BJ (cell line): ENCODE measurements at regions not wholly inside any gene's neighbourhood (a gene's known extent, or its start where the extent isn't known, plus 50 kb on each side); places are given as distances from the start of the nearest gene placed in this dataset.
"Not testable (repeated sequence)": the region's sequence is repeated elsewhere in the genome, so short reads cannot be mapped to it uniquely, and the experiment has no call there.

Experiments used
- CTCF ChIA-PET: fragments of 350-600 bp; formaldehyde crosslinking; extraction: SDS; loops from one replicate; lab custom pipeline; 2021; ENCODE audit warnings: antibody characterized with exemption, inconsistent platforms; lab: Yijun Ruan, JAX
- POLR2A ChIA-PET: fragments of 300-600 bp; sonication (Branson Sonifier 250); formaldehyde crosslinking; extraction: SDS; loops from one replicate; lab custom pipeline; 2021; ENCODE audit warnings: antibody characterized with exemption; lab: Charles Lee
- DNase-seq: peaks from one replicate; pipeline ENCODE4 v3.0.0-alpha.2; 2011; ENCODE audit warnings: low read depth
- H3K27me3 ChIP-seq: 2 replicates; pipeline ENCODE4 v1.6.0; 2011; ENCODE audit warnings: low read length; ENCODE audit not compliant: control insufficient read depth, insufficient read depth
- H3K36me3 ChIP-seq: 2 replicates; pipeline ENCODE4 v1.5.1; 2011; ENCODE audit warnings: low read length; ENCODE audit not compliant: control insufficient read depth, insufficient read depth
- H3K4me3 ChIP-seq: 2 replicates; pipeline ENCODE4 v1.5.1; 2011; ENCODE audit warnings: low read depth, mild to moderate bottlenecking, control low read depth, low read length
- CTCF ChIP-seq: IDR thresholded peaks from 2 replicates; pipeline ENCODE4 v1.5.1; 2011; ENCODE audit warnings: low read depth, mild to moderate bottlenecking, control low read depth, inconsistent platforms, low read length, moderate library complexity; ENCODE audit not compliant: insufficient read depth

DNA sequence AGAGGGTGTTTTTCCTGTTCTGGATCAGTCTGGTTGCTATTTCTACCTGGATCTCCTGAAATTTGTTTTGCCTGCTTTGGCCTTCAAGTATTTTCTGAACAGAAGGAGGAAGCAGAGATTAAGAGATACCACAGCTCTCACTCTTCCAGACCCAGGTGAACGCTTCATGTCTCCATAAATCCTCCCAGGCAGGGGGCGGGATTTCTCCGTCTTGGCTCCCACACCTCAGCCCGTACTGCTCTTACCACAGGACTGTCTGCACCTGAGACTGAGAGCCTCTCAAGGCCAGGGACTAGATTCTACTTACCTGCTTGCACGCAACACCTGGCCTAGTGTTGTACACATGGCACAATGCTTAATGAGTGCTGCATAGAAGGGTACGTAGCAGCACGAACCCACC lies 59.9 kb upstream of the LRPPRC start:
- H3K27me3 ChIP-seq = no peaks in the 10 kb centered on the region
- H3K36me3 ChIP-seq = no peaks in the 10 kb centered on the region
- DNase-seq = no peak
- H3K4me3 ChIP-seq = no peak overlapping the region
- POLR2A ChIA-PET = no interaction called here
- CTCF ChIA-PET = no interaction called here
- no peak for TF ChIP-seq CTCF

DNA sequence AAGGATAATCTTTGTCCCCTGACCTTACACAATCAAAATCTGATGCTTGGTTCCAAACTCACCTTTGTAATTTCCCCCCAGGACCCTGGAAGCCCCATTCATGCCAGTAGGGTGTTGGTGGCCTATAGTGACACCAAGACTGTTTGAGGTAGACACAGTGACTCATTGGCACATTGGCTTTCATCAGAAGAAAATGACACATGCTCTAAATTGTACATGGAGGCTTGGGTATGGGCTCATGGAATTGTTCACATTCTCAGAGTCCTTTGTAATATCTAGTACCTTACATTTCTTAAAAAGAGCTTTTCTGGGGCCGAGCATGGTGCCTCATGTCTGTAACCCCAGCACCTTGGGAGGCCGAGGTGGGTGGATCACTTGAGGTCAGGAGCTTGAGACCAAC lies 61.2 kb upstream of the LRPPRC start:
- Histone ChIP-seq H3K4me3 (no peak overlapping the region), H3K36me3 (no peaks in the 10 kb centered on the region), H3K27me3 (peaks cover 2% of the 10 kb centered on the region)
- TF ChIP-seq CTCF = no peak
- DNase-seq = no peak
- ChIA-PET CTCF (no interaction called here), POLR2A (no interaction called here)

GRCh38 chr2:44060286-44060685 lies 64.5 kb upstream of the LRPPRC start:
- DNase-seq, POLR2A ChIA-PET, H3K36me3 ChIP-seq, H3K4me3 ChIP-seq, CTCF ChIA-PET, H3K27me3 ChIP-seq: not testable (repeated sequence)

GRCh38 chr2:44060990-44061389 lies 65.2 kb upstream of the LRPPRC start:
- Histone ChIP-seq H3K27me3 (peaks cover 3% of the 10 kb centered on the region), H3K36me3 (no peaks in the 10 kb centered on the region), H3K4me3 (no peak overlapping the region)
- no peak for TF ChIP-seq CTCF
- DNase-seq = no peak
- ChIA-PET CTCF (no interaction called here), POLR2A (no interaction called here)

GRCh38 chr2:44061469-44061868 lies 65.7 kb upstream of the LRPPRC start:
- H3K27me3 ChIP-seq = peaks cover 3% of the 10 kb centered on the region
- no peak for TF ChIP-seq CTCF
- DNase-seq = no peak
- POLR2A ChIA-PET = no interaction called here
- CTCF ChIA-PET = interaction anchor here (1.2 kb wide), 1 partner anchor 17 kb away, joined by 6 read pairs; no protein-coding TSS in a partner anchor
- no peak overlapping the region for H3K4me3 ChIP-seq
- H3K36me3 ChIP-seq = no peaks in the 10 kb centered on the region

GRCh38 chr2:44061876-44062275 lies 66.1 kb upstream of the LRPPRC start:
- POLR2A ChIA-PET = no interaction called here
- no peak for DNase-seq
- Histone ChIP-seq H3K27me3 (peaks cover 3% of the 10 kb centered on the region), H3K36me3 (no peaks in the 10 kb centered on the region), H3K4me3 (no peak overlapping the region)
- TF ChIP-seq CTCF = no peak
- CTCF ChIA-PET = interaction anchor here (0.9 to 1.2 kb wide), 2 partner anchors 18 to 53 kb away, joined by 3 to 6 read pairs; no protein-coding TSS in a partner anchor
